Hippocampal formation (tissue), 2 donors: ENCODE measurements at regions not wholly inside any gene's neighbourhood (a gene's known extent, or its start where the extent isn't known, plus 50 kb on each side); places are given as distances from the start of the nearest gene placed in this dataset.

ENCODE experiments used
- DNase-seq, 2 donors: peaks; one replicate each; lab custom pipeline; 2025; lab: John Stamatoyannopoulos, UW

- DNase-seq: no peak
Measured at GRCh38 chr20:10990625-10991382, 317.0 kb upstream of the JAG1 start.

DNA sequence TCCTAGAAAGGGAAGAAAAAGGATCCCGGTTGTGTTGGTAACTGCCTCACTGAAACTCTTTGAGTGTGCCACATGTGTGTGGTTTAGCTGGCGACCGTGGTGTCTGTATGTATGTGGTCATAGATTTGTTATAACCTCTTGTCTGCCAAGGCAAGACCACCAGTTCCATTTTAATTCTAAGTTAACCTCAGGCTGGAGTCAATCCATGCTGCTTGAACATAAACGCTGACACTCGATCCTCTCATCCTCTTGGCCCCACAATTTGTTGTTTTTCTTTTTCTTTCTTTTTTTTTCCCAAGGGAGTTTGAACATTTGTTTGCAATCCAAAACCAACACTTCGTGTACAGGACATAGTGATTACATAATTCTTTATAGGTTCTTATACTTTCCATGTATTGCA is 318.9 kb upstream of the JAG1 start:
- no peak for DNase-seq

- DNase-seq: no peak
Measured at GRCh38 chr20:10994991-10995700, 321.3 kb upstream of the JAG1 start.

GRCh38 chr20:10998476-10998875 is 324.7 kb upstream of the JAG1 start:
- DNase-seq: no peak

GRCh38 chr20:11000416-11000815 is 326.6 kb upstream of the JAG1 start:
- no peak for DNase-seq

DNA sequence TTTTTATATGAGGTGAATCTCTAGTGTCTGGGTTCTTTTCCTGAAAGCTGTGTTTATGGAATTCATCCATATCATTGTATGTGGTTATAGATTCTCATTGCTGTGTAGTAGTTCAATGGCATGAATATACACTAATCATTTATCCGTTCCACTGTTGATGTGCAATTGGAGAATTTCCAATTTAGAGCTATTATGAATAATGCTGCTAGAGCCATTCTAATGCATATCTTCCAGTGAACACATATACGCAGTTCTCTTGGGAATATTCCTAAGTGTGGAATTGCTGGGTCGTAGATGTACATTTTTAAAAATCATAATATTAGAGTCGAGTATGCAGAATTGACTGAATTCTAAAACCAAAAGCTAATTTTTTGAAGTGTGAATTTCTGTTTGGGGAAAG is 327.5 kb upstream of the JAG1 start:
- no peak for DNase-seq

GRCh38 chr20:11001764-11002540 is 328.2 kb upstream of the JAG1 start:
- no peak for DNase-seq

DNA sequence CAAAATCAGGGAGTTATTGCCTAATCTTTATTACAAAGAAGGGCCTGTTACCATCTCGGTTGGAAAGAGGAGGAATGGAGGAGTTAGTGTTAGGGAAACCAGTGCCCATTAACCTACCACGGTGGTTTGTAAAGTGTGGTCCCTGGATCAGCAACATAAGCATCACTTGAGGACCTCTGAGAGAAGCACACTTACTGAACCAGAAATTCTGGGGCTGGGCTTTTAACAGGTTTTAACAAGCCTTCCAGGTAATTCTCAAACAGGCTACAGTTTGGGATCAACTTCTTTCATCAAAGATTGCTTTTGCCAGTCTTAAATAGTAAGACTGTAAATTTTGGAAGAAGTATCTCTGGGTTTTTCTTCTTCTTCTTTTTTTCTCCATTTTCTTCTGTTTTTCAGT is 329.5 kb upstream of the JAG1 start:
- DNase-seq: no peak

DNA sequence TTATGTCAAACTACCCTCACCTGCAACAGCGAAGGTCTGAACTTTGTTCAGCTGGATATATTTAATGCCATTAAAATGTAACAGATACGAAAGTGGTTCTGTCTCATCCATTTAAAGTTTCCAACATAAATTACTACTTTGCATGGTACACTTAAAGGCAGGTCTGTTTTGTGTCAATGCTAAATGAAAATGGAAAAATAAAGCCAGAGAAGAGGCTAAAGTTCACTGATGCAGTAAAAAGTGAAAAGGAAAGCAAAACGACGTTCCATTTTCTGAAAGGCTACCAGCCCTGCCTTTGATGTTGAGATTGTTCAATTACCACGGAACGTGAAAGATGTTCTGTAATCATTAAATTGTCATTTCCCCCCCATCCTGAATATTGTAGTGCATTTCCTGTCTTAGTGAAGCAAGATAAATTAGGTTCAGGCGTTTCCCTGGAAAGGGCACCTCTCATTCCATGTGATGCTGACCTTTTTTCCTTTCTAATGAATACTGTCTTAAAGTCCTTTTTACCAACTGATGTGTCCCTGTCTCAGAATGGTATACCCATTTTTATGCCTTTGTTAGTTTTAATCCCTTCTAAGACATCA is 334.7 kb upstream of the JAG1 start:
- no peak for DNase-seq

GRCh38 chr20:11011653-11012052 is 337.9 kb upstream of the JAG1 start:
- no peak for DNase-seq

- no peak for DNase-seq
Measured at GRCh38 chr20:11012975-11013374, 339.2 kb upstream of the JAG1 start.

- DNase-seq: no peak
Measured at GRCh38 chr20:11013801-11014200, 340.0 kb upstream of the JAG1 start.

- no peak for DNase-seq
Measured at GRCh38 chr20:11015440-11015839, 341.6 kb upstream of the JAG1 start.

DNA sequence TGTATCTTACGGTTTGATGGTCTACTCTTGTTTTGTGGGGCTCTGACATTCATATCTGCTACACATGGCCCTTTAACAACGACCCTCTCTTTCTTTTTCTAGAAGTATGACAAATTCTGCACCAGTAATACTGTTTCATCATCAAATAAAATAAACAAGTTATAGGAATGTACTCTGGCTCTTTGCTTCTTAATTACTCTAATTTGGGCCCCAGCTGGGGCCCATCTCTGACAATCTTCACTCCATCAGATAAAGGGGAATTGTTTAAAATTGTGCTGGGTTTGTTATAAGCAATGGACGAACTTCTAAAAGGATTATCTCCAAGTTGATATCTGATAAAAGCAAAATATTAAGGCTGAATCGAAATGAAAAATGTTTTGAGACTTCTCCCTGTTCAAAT is 343.6 kb upstream of the JAG1 start:
- no peak for DNase-seq

DNA sequence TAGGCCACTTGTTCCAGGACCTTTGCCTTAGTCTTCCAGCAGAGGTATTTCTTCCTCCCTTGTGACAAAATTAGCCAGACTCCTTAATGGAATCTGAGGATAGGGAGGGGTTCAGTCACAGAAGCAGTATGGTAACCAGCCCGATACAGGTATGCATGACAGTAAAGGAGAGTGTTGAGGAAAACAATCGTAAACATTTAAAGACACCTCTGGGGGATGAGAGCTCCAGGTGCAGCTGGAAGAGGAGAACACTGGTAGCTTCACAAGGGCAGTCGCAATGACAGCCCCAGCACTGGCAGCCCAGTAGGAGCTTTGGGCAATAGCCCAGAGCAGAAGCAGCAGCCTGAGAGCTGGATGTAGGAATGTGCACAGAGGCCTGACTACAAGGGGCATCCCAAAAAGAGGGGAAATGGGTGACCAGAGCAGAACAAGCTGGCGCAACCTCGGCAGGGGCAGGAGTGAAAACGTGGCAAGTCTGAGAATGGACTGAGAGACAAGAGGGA is 344.9 kb upstream of the JAG1 start:
- no peak for DNase-seq

GRCh38 chr20:11020712-11021111 is 346.9 kb upstream of the JAG1 start:
- DNase-seq: no peak

DNA sequence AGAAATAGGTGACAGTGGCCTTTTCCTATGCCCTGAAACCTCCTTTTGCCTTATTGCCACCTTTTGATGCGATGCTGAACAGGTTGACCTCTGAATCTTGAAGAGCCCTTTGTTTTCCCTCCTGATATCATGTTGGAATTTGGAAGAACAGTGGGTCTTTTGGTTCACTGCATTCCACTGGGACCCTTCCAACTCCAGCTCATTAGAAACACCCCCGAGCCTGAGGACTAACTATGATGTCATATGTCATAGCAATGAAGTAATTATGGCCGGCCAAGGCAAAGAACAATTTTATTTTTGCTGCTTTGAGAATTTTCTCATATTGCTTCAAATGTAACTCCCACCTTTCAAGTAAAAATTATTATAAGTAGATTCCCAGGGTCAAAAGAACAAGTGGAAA is 353.4 kb upstream of the JAG1 start:
- DNase-seq: no peak

- DNase-seq: no peak
Measured at GRCh38 chr20:11030351-11030750, 356.6 kb upstream of the JAG1 start.

DNA sequence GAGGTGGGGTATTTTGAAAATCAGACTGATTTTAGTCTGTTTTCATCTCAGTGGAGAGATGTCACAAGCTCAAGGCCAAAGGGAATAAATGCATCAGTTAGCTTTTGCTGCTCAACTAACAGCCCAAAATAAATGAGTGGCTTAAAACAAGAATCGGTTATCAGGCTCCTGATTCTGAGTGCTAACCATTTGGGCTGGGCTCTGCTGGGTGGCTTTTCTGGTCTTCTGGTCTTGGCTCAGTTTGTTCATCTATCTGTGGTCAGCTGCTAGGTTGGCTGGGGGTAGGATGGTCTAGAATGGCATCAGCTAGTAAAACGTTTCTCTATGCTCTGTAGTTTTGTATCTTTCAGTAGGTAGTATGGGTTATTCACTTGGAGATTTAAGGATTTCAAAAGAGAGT is 357.5 kb upstream of the JAG1 start:
- no peak for DNase-seq

- no peak for DNase-seq
Measured at GRCh38 chr20:11032611-11033010, 358.8 kb upstream of the JAG1 start.

GRCh38 chr20:11034025-11034424 is 360.2 kb upstream of the JAG1 start:
- no peak for DNase-seq

DNA sequence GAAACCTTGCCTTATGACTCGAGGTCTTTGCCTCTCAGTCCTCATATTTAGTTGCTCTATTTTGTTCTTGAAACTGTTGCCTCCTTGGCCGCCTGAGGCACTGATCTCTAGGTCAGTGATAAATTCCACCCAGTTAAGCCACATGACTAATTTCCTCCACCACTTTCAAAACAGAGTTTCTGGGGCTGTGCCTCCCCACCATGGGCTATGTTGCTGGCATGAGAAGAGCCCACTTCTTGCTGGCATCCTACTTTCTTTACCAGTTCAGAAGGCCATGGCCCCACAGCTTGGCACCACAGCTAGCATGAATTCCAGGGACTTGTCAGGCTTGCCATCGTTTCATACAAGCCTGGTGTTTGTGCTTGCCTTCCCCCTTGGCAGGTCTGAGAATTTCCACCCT is 361.4 kb upstream of the JAG1 start:
- DNase-seq: no peak
